Ascending aorta (tissue), 2 donors: ENCODE measurements at regions not wholly inside any gene's neighbourhood (a gene's known extent, or its start where the extent isn't known, plus 50 kb on each side); places are given as distances from the start of the nearest gene placed in this dataset.

Source experiments
- DNase-seq, 2 donors: peaks; one replicate each; pipeline ENCODE4 v3.0.0-alpha.2; 2019; ENCODE audit warnings: low spot score in 2 of 2
- H3K27ac ChIP-seq, 2 donors: fragments of 200-600 bp; sonication (generic); one replicate each; pipeline ENCODE4 v1.5.1; 2016 to 2017; ENCODE audit warnings: mild to moderate bottlenecking in 1 of 2
- H3K27me3 ChIP-seq: fragments of 200-600 bp; sonication (generic); one replicate; pipeline ENCODE4 v1.5.1; 2017
- H3K36me3 ChIP-seq, 2 donors: fragments of 200-600 bp; sonication (generic); one replicate each; pipeline ENCODE4 v1.5.1; 2016
- H3K4me1 ChIP-seq, 2 donors: fragments of 200-600 bp; sonication (generic); one replicate each; pipeline ENCODE4 v1.5.1; 2016 to 2017; ENCODE audit warnings: mild to moderate bottlenecking in 1 of 2
- H3K4me3 ChIP-seq, 2 donors: fragments of 200-600 bp; sonication (generic); one replicate each; pipeline ENCODE4 v1.5.1; 2016 to 2017; ENCODE audit warnings: mild to moderate bottlenecking in 1 of 2
- H3K9me3 ChIP-seq, 2 donors: fragments of 200-600 bp; sonication (generic); one replicate each; pipeline ENCODE4 v1.5.1; 2016
- intact Hi-C: fragments of 100-400 bp; cut with DNase I; formaldehyde crosslinking; loops from one replicate; pipeline ENCODE4 v1.15.1; 2023
- TF ChIP-seq, protein P1 (sequence below), 3 experiments: fragments of 200-600 bp in 2 of 3; fragments of 450-650 bp in 1 of 3; sonication (generic) in 2 of 3; IDR thresholded peaks; one replicate each; pipeline ENCODE4 v1.5.1; 2016 to 2019; ENCODE audit warnings: antibody characterized with exemption in 3 of 3, mild to moderate bottlenecking in 1 of 3, moderate library complexity in 1 of 3

DNA sequence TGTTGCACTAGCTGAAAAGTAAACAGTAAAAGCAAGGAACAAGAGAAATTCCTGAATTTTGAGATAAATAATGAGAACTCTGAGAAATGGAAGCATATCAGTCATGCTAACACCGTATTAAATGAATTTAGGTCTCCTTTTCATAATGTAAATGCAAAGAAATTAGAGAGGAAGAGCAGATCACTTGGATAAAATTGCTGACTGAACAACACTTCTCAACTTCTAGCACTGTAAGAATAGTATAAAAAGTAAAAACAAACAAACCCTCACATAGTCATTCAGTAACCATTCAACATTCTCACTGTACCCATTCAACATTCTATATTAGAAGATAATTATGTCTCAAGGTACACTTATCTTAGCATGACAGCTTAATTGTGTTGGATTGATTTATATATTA, 217.3 kb upstream of the LRFN5 start:
- H3K27me3 ChIP-seq = no peaks in the 10 kb centered on the region
- no peaks in the 10 kb centered on the region for H3K9me3 ChIP-seq
- intact Hi-C loops = no loop called here
- H3K36me3 ChIP-seq = no peaks in the 10 kb centered on the region
- TF ChIP-seq, protein P1, sequence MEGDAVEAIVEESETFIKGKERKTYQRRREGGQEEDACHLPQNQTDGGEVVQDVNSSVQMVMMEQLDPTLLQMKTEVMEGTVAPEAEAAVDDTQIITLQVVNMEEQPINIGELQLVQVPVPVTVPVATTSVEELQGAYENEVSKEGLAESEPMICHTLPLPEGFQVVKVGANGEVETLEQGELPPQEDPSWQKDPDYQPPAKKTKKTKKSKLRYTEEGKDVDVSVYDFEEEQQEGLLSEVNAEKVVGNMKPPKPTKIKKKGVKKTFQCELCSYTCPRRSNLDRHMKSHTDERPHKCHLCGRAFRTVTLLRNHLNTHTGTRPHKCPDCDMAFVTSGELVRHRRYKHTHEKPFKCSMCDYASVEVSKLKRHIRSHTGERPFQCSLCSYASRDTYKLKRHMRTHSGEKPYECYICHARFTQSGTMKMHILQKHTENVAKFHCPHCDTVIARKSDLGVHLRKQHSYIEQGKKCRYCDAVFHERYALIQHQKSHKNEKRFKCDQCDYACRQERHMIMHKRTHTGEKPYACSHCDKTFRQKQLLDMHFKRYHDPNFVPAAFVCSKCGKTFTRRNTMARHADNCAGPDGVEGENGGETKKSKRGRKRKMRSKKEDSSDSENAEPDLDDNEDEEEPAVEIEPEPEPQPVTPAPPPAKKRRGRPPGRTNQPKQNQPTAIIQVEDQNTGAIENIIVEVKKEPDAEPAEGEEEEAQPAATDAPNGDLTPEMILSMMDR (IDR thresholded peaks at IDR 0.05) = no peak
- DNase-seq = no peak
- no peak overlapping the region for H3K27ac ChIP-seq
- H3K4me1 ChIP-seq = no peaks in the 10 kb centered on the region
- no peak overlapping the region for H3K4me3 ChIP-seq

DNA sequence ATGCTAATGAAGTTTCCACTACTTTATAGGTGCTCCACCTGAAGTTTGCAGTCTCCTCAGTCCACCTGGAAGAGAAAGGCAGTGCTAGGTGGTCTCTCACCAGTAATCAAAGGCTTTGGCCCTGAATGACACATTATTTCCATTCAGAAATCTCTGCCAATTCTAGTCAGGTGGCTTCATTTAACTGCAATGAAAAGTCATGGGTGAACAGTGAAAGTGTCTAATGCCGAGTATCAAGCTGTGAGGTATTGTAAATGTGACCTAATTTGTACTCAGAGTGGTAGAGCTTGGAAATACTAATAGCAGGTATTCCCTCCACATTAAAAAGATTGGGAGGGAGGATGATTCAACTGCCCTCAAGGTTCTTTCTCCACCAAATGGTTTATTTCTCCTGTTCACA, 220.9 kb upstream of the LRFN5 start:
- no peak overlapping the region for H3K27ac ChIP-seq
- no peaks in the 10 kb centered on the region for H3K9me3 ChIP-seq
- intact Hi-C loops = no loop called here
- H3K4me1 ChIP-seq = no peaks in the 10 kb centered on the region
- no peak overlapping the region for H3K4me3 ChIP-seq
- TF ChIP-seq, protein P1 (IDR thresholded peaks at IDR 0.05) = no peak
- no peaks in the 10 kb centered on the region for H3K36me3 ChIP-seq
- DNase-seq = no peak
- no peaks in the 10 kb centered on the region for H3K27me3 ChIP-seq

DNA sequence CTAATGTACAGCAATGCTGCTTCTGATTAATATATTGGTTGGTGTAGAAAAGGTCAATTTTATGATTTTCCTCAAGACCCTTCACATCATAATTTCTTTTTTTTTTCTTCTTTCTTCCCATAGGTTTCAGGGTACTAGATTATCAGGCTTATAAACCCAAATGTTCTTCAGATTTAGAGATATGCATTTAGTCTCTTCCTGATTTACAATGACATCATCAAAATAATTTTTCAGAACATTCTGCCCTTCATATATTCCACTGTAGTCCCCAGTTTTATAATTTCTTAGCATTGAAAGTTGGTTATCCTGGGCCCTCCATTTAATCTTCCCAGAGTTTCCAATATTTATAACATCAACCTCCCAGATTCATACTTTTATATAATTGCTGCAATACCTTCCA, 226.7 kb upstream of the LRFN5 start:
- no peaks in the 10 kb centered on the region for H3K27me3 ChIP-seq
- no peaks in the 10 kb centered on the region for H3K9me3 ChIP-seq
- no peak for DNase-seq
- H3K4me1 ChIP-seq = no peaks in the 10 kb centered on the region
- intact Hi-C loops = no loop called here
- TF ChIP-seq, protein P1 (IDR thresholded peaks at IDR 0.05) = no peak
- H3K36me3 ChIP-seq = no peaks in the 10 kb centered on the region
- H3K27ac ChIP-seq = no peak overlapping the region
- no peak overlapping the region for H3K4me3 ChIP-seq

DNA sequence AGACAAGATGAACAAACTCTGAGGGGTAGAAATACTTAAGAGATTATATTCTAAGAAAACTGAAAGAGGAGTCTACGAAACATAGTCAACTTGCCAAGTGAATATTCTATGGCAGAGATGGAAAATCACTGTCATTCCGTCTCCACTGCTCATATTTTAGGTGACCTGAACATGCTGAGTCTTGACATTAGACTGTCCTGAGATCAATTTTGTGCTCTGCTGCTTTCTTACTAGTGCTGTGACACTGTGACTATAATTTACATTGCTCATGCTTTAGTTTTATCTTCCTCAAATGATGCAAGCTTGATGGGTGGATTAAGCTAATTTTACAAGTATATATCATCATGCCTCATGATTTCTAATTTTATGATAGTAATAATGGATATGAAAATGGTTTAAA, 228.2 kb upstream of the LRFN5 start:
- H3K27ac ChIP-seq = no peak overlapping the region
- no peaks in the 10 kb centered on the region for H3K4me1 ChIP-seq
- H3K27me3 ChIP-seq = no peaks in the 10 kb centered on the region
- no peaks in the 10 kb centered on the region for H3K9me3 ChIP-seq
- no peak for DNase-seq
- intact Hi-C loops = no loop called here
- H3K4me3 ChIP-seq = no peak overlapping the region
- no peaks in the 10 kb centered on the region for H3K36me3 ChIP-seq
- TF ChIP-seq, protein P1 (IDR thresholded peaks at IDR 0.05) = no peak

DNA sequence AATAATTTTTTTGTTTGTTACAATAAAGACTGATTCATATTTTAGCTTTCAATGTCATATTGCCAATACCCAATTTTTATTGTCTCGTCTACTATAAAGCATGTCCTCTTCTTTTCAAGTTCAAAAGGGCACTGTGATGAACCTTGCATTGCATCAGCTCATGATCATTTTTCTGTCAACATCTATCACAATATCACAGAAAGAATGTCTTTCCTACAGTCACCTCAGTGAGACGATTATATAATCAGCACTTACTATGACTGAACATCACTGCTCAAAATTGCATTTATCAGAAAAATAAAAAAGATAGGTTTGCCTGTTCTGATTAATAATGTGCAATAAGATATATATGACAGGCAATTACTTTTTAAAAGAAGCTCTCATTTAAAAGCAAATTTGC, 228.7 kb upstream of the LRFN5 start:
- no peak for DNase-seq

DNA sequence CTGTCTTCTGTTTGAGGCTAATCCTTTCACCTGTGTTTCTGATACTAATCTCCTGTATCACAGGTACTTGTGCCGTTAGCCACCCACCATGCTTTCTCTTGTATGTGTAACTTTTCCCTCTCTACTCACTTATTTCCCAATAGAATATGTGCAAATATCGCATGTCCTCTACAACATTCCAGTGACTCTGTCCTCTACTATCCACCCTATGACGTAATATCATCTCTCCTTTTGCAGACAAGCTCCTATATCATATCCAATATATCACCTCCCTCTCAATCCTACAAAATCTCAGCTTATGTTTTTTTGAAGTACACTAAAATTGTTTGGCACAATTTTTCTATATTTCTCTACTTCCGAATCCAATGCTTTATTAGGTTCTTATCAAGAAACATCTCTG, 232.6 kb upstream of the LRFN5 start:
- Histone ChIP-seq H3K4me1 (no peaks in the 10 kb centered on the region), H3K9me3 (no peaks in the 10 kb centered on the region), H3K4me3 (no peak overlapping the region), H3K27me3 (no peaks in the 10 kb centered on the region), H3K36me3 (no peaks in the 10 kb centered on the region), H3K27ac (no peak overlapping the region)
- TF ChIP-seq, protein P1 (IDR thresholded peaks at IDR 0.05) = no peak
- DNase-seq = no peak
- intact Hi-C loops = no loop called here

More for the DNA sequence above, 228.7 kb upstream of the LRFN5 start:
- Histone ChIP-seq H3K4me3 (no peak overlapping the region), H3K27me3 (no peaks in the 10 kb centered on the region), H3K9me3 (no peaks in the 10 kb centered on the region), H3K27ac (no peak overlapping the region), H3K4me1 (no peaks in the 10 kb centered on the region), H3K36me3 (no peaks in the 10 kb centered on the region)
- intact Hi-C loops = no loop called here
- TF ChIP-seq, protein P1 (IDR thresholded peaks at IDR 0.05) = no peak
